ENCODE measurements at regions not wholly inside any gene's neighbourhood (a gene's known extent, or its start where the extent isn't known, plus 50 kb on each side); places are given as distances from the start of the nearest gene placed in this dataset.

- TF ChIP-seq POLR2A (IDR thresholded peaks at IDR 0.05) (no peak), CTCF (IDR thresholded peaks at IDR 0.05) (no peak)
These were observed 571.2 kb upstream of the ACVR2A start for GRCh38 chr2:147273628-147274027.

Data from uterus (tissue), 2 donors.